ENCODE measurements at regions not wholly inside any gene's neighbourhood (a gene's known extent, or its start where the extent isn't known, plus 50 kb on each side); places are given as distances from the start of the nearest gene placed in this dataset.

GRCh38 chr3:34881026-34881425 lies 758.3 kb upstream of the ARPP21 start:
- Histone ChIP-seq H3K9me3 (replicated peaks; ENCODE audit: control insufficient read depth, insufficient read depth, low read length) (no peaks in the 10 kb centered on the region), H4K20me1 (ENCODE audit: control insufficient read depth, insufficient read depth) (no peaks in the 10 kb centered on the region), H3K36me3 (ENCODE audit: control insufficient read depth in 2 of 2, insufficient read depth in 2 of 2, low read length in 1 of 2) (no peaks in the 10 kb centered on the region), H2AFZ (ENCODE audit: control insufficient read depth, low read depth, low read length) (no peak overlapping the region), H3K4me2 (ENCODE audit: control insufficient read depth, insufficient read depth) (no peak overlapping the region), H3K79me2 (ENCODE audit: control insufficient read depth, insufficient read depth, low read length) (no peaks in the 10 kb centered on the region), H3K4me3 (no peak overlapping the region), H3K27me3 (replicated peaks in 1 of 2; ENCODE audit: control insufficient read depth in 2 of 2, insufficient read depth in 2 of 2, low read length in 1 of 2) (no peaks in the 10 kb centered on the region), H3K4me1 (ENCODE audit: control insufficient read depth, insufficient read depth, low read length) (no peaks in the 10 kb centered on the region), H3K27ac (ENCODE audit: control insufficient read depth, insufficient read depth) (no peak overlapping the region), H3K9ac (ENCODE audit: control insufficient read depth, insufficient read depth, low read length) (no peak overlapping the region)
- POLR2A ChIA-PET = no interaction called here
- peak; percentile 67 for ATAC-seq
- no TSS peak for BruUV-seq (replicated peaks)
- SMC1A ChIA-PET (ENCODE audit: uncharacterized antibody, unreplicated experiment) = interaction anchor here (0.5 kb wide), 1 partner anchor 244 kb away, joined by 3 read pairs; no protein-coding TSS in a partner anchor
- CTCF ChIA-PET = no interaction called here
- DNase-seq (ENCODE audit: low read depth, low spot score) = no peak
- in situ Hi-C loops (cut with MboI) = no loop called here
- no peak for FAIRE-seq
- RAD21 ChIA-PET (ENCODE audit: unreplicated experiment) = no interaction called here
- intact Hi-C loops (cut with micrococcal nuclease; ENCODE audit: unreplicated experiment) = no loop called here
- WGBS (ENCODE audit: insufficient coverage, insufficient replicate concordance, low lambda C conversion rate, missing lambda C conversion rate) = 0% methylated on average over 1 of the region's 1 CpG
- TF ChIP-seq E4F1 (IDR thresholded peaks at IDR 0.05; ENCODE audit: borderline replicate concordance, partially characterized antibody) = no peak
- no peak for TF ChIP-seq ZNF592 (IDR thresholded peaks at IDR 0.05)
- TF ChIP-seq MTA2 (IDR thresholded peaks at IDR 0.05; ENCODE audit: low read depth) = peak; percentile 48
- TF ChIP-seq BMI1 (IDR thresholded peaks at IDR 0.05; ENCODE audit: borderline replicate concordance) = no peak
- TF ChIP-seq SRF (IDR thresholded peaks at IDR 0.05; ENCODE audit: low read depth in 2 of 2, low read length in 2 of 2) = peak in 1 of 2 experiments; percentile 48; a peak in 1 of 4 replicates
- TF ChIP-seq NR2F1 (conservative IDR thresholded peaks at IDR 0.05) = no peak
- TF ChIP-seq, protein P1, sequence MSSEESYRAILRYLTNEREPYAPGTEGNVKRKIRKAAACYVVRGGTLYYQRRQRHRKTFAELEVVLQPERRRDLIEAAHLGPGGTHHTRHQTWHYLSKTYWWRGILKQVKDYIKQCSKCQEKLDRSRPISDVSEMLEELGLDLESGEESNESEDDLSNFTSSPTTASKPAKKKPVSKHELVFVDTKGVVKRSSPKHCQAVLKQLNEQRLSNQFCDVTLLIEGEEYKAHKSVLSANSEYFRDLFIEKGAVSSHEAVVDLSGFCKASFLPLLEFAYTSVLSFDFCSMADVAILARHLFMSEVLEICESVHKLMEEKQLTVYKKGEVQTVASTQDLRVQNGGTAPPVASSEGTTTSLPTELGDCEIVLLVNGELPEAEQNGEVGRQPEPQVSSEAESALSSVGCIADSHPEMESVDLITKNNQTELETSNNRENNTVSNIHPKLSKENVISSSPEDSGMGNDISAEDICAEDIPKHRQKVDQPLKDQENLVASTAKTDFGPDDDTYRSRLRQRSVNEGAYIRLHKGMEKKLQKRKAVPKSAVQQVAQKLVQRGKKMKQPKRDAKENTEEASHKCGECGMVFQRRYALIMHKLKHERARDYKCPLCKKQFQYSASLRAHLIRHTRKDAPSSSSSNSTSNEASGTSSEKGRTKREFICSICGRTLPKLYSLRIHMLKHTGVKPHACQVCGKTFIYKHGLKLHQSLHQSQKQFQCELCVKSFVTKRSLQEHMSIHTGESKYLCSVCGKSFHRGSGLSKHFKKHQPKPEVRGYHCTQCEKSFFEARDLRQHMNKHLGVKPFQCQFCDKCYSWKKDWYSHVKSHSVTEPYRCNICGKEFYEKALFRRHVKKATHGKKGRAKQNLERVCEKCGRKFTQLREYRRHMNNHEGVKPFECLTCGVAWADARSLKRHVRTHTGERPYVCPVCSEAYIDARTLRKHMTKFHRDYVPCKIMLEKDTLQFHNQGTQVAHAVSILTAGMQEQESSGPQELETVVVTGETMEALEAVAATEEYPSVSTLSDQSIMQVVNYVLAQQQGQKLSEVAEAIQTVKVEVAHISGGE (CRISPR knock-in tag; IDR thresholded peaks at IDR 0.05) = no peak
- TF ChIP-seq NFYA (IDR thresholded peaks at IDR 0.05; ENCODE audit: borderline replicate concordance, low read depth, low read length) = no peak
- TF ChIP-seq ZBTB4 (CRISPR knock-in tag; IDR thresholded peaks at IDR 0.05) = no peak
- TF ChIP-seq MEF2A (IDR thresholded peaks at IDR 0.05; ENCODE audit: insufficient read depth, low read depth, low read length) = 0 out of 2 replicates have a peak, but pooled peaks have one; percentile 13
- TF ChIP-seq SIN3A (IDR thresholded peaks at IDR 0.05; ENCODE audit: low read depth, low read length) = no peak
